GM13976 (cell line): ENCODE measurements at regions not wholly inside any gene's neighbourhood (a gene's known extent, or its start where the extent isn't known, plus 50 kb on each side); places are given as distances from the start of the nearest gene placed in this dataset.

Source experiments
- DNase-seq: peaks from one replicate; pipeline ENCODE4 v3.0.0; 2012; ENCODE audit warnings: low spot score
- CTCF ChIP-seq: IDR thresholded peaks from 2 replicates; pipeline ENCODE4 v1.5.1; 2012; ENCODE audit warnings: borderline replicate concordance, mild to moderate bottlenecking; ENCODE audit not compliant: insufficient read depth; ENCODE audit errors: extremely low read depth, missing control alignments, control extremely low read depth
- in situ Hi-C: fragments of 300-500 bp; cut with MboI; formaldehyde crosslinking; loops from one replicate; pipeline ENCODE4 v1.12.0; 2022; ENCODE audit warnings: low sequenced_read_pairs, mixed read lengths, inconsistent platforms; ENCODE audit not compliant: unreplicated experiment

DNA sequence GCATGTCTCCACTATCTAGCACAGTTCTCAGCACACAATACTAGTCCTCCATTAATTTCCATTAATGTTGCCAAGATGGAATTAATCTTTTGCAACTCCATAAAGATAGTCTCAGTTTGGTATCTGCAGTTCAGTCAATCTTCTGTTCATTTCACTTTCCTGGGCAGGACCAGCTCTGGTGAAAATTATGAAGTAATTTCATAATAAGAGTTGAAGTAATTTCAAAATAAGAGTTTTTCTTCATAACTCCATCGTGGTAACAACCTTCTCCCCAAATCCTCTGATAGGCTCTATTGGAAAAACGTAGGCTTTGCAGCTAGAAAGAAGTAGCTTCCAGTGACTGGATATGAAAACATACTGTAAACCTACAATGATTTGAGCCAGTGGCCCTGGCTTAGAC, 618.2 kb downstream of the TYW1 start:
- no peak for TF ChIP-seq CTCF
- no peak for DNase-seq
- in situ Hi-C loops, result no loop called here

DNA sequence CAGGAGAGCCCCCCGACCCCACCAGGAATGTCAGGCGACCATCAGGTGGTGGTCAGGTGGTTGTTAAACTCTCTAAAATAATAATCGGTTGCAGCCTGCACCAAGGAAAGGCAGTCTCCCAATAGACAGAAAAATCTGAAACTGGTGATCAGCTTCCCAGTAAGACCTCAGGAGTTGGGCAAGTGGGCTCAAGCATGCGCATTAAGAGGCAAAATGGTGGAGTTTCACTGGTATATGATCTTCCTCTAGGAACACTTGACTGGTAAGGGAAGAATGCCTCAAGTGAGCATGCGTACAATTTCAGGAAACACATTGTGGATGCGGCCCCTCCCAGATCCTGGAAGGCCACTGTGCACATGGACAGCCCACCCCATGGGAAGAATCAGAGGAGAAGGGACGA, 619.9 kb downstream of the TYW1 start:
- TF ChIP-seq CTCF, result no peak
- no peak for DNase-seq
- in situ Hi-C loops, result no loop called here

DNA sequence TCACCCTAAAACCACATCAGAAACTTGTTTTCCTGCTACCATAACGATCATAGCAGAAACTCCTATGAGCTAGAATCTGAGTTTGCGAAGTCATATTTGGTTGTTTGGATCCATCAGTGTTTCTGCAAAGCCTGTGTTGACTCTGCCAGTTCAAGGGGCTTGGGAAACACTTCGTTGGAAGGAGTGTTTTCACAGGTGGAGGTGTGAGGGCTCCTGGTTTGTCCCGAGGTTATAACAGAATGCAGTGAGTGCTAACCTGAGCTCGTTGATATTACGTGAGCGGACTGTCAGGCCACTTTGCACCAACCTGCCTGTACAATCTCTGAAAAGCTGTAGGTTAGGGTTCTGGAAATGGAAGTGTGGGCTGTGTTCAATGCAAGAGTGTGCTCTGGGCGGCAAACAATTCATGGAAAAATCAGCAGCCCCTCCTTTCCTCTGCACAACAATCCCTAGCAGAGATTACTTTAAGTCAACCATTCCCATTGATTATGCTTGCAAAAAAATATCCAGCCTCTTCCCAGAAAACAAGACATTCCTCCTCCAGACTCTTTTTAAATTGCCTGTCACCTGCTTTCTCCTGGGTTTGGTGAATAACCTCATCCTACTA, 622.0 kb downstream of the TYW1 start:
- TF ChIP-seq CTCF, result no peak
- no peak for DNase-seq
- in situ Hi-C loops, result no loop called here

GRCh38 chr7:67619175-67619574, 622.5 kb downstream of the TYW1 start:
- in situ Hi-C loops, result no loop called here
- TF ChIP-seq CTCF, result no peak
- no peak for DNase-seq

GRCh38 chr7:67620216-67620933, 623.7 kb downstream of the TYW1 start:
- in situ Hi-C loops, result no loop called here
- TF ChIP-seq CTCF, result no peak

DNA sequence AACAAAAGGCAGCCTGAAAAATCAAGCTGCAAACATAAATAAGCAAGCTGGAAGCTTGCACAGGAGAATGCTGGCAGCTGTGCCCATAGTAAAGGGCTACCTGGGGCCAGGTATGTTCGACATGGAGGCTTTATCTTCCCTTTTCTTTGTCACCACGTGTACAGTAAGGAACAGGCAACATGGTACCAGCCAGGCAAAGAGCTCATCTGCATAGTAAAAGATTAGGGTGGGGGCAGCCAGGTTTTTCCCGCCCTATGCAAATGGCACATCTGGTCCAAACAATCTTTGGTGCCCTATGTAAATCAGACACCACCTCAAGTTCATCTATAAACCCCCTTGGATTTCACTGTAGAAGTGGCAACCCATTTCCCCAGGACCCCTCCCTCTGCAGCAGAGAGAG, 625.1 kb downstream of the TYW1 start:
- DNase-seq, result no peak
- TF ChIP-seq CTCF, result no peak
- in situ Hi-C loops, result no loop called here

More at GRCh38 chr7:67620216-67620933, 623.7 kb downstream of the TYW1 start:
- no peak for DNase-seq
